Activated T-cell treated with anti-CD3 and anti-CD28 coated beads, Interleukin-2, amount 50 U/mL, for 72 hours (primary cell): ENCODE measurements at regions not wholly inside any gene's neighbourhood (a gene's known extent, or its start where the extent isn't known, plus 50 kb on each side); places are given as distances from the start of the nearest gene placed in this dataset.
"Not testable (repeated sequence)": the region's sequence is repeated elsewhere in the genome, so short reads cannot be mapped to it uniquely, and the experiment has no call there.

ENCODE experiments used
- ATAC-seq, 2 donors: fragments of 150-1000 bp; cut with Tn5 transposase; replicated peaks in 1 of 2; 2 replicates each; pipeline ENCODE4 v1.10.0; 2021; ENCODE audit warnings: moderate library complexity in 2 of 2, mild to moderate bottlenecking in 1 of 2
- DNase-seq, 2 donors: peaks; one replicate each; pipeline ENCODE4 v3.0.0; 2021 to 2022; ENCODE audit warnings: mixed read lengths in 1 of 2
- H3K27ac Mint-ChIP-seq: one replicate; pipeline ENCODE4 v1.8.0; 2022; ENCODE audit warnings: mild to moderate bottlenecking, moderate library complexity, mixed read lengths
- H3K27me3 Mint-ChIP-seq: one replicate; pipeline ENCODE4 v1.8.0; 2022; ENCODE audit warnings: low read depth, mixed read lengths
- H3K36me3 Mint-ChIP-seq, 2 donors: one replicate each; pipeline ENCODE4 v1.8.0; 2022; ENCODE audit warnings: mixed read lengths in 2 of 2, mild to moderate bottlenecking in 1 of 2; ENCODE audit not compliant: insufficient read depth in 2 of 2
- H3K4me1 Mint-ChIP-seq: one replicate; pipeline ENCODE4 v1.8.0; 2022; ENCODE audit warnings: low read depth, mixed read lengths
- H3K4me3 Mint-ChIP-seq, 2 donors: one replicate each; pipeline ENCODE4 v1.8.0; 2022; ENCODE audit warnings: mild to moderate bottlenecking in 2 of 2, mixed read lengths in 2 of 2, moderate library complexity in 2 of 2
- H3K9me3 Mint-ChIP-seq, 2 donors: one replicate each; pipeline ENCODE4 v1.8.0; 2022; ENCODE audit warnings: mixed read lengths in 2 of 2

- Mint-ChIP-seq H3K4me1 (no peaks in the 10 kb centered on the region), H3K27me3 (no peaks in the 10 kb centered on the region), H3K27ac (no peak overlapping the region), H3K36me3 (no peaks in the 10 kb centered on the region), H3K4me3 (no peak overlapping the region), H3K9me3 (no peaks in the 10 kb centered on the region)
- ATAC-seq (no peak), DNase-seq (no peak)
Observed at GRCh38 chr12:32010631-32011336, 51.6 kb downstream of the RESF1 start.

- Mint-ChIP-seq H3K4me1 (no peaks in the 10 kb centered on the region), H3K27ac (no peak overlapping the region), H3K36me3 (no peaks in the 10 kb centered on the region), H3K4me3 (no peak overlapping the region), H3K27me3 (no peaks in the 10 kb centered on the region), H3K9me3 (no peaks in the 10 kb centered on the region)
- DNase-seq (no peak), ATAC-seq (no peak)
Observed at GRCh38 chr12:32012249-32012785, 53.1 kb downstream of the RESF1 start.

- H3K4me3 Mint-ChIP-seq: no peak overlapping the region
- no peaks in the 10 kb centered on the region for H3K9me3 Mint-ChIP-seq
- no peak overlapping the region for H3K27ac Mint-ChIP-seq
- H3K36me3 Mint-ChIP-seq: no peaks in the 10 kb centered on the region
- DNase-seq: no peak
- H3K27me3 Mint-ChIP-seq: no peaks in the 10 kb centered on the region
- H3K4me1 Mint-ChIP-seq: no peaks in the 10 kb centered on the region
- ATAC-seq: no peak
Observed at GRCh38 chr12:32015036-32015435, 55.8 kb downstream of the RESF1 start.

GRCh38 chr12:32016680-32017482, 57.7 kb downstream of the RESF1 start:
- Mint-ChIP-seq H3K9me3 (no peaks in the 10 kb centered on the region), H3K27me3 (no peaks in the 10 kb centered on the region), H3K27ac (no peak overlapping the region), H3K4me3 (no peak overlapping the region), H3K36me3 (peaks cover 0 to 4% of the 10 kb centered on the region in 2 donors), H3K4me1 (peaks cover 14% of the 10 kb centered on the region)
- no peak for ATAC-seq
- DNase-seq: no peak

- DNase-seq (no peak), ATAC-seq (no peak)
- Mint-ChIP-seq H3K4me3 (no peak overlapping the region), H3K36me3 (peaks cover 4 to 11% of the 10 kb centered on the region in 2 donors), H3K27me3 (no peaks in the 10 kb centered on the region), H3K4me1 (peaks cover 32% of the 10 kb centered on the region), H3K9me3 (peaks cover 0 to 4% of the 10 kb centered on the region in 2 donors), H3K27ac (peak overlapping the region; percentile 55)
Observed at GRCh38 chr12:32021346-32021773, 62.1 kb downstream of the RESF1 start.

- DNase-seq, H3K27ac Mint-ChIP-seq, H3K27me3 Mint-ChIP-seq, H3K9me3 Mint-ChIP-seq, ATAC-seq, H3K4me3 Mint-ChIP-seq: not testable (repeated sequence)
- Mint-ChIP-seq H3K36me3 (peaks cover 4 to 11% of the 10 kb centered on the region in 2 donors), H3K4me1 (peaks cover 41% of the 10 kb centered on the region)
Observed at GRCh38 chr12:32022387-32022786, 63.2 kb downstream of the RESF1 start.

- not testable (repeated sequence) for ATAC-seq
- H3K36me3 Mint-ChIP-seq: peaks cover 4 to 11% of the 10 kb centered on the region in 2 donors
Observed at GRCh38 chr12:32023861-32024260, 64.6 kb downstream of the RESF1 start.

GRCh38 chr12:32024884-32025592, 65.8 kb downstream of the RESF1 start:
- DNase-seq (no peak), ATAC-seq (no peak)
- Mint-ChIP-seq H3K9me3 (peaks cover 0 to 4% of the 10 kb centered on the region in 2 donors), H3K27ac (peak overlapping the region; percentile 29), H3K4me3 (peak overlapping the region; percentile 27 to 41), H3K27me3 (no peaks in the 10 kb centered on the region), H3K36me3 (peaks cover 4 to 11% of the 10 kb centered on the region in 2 donors), H3K4me1 (peaks cover 49% of the 10 kb centered on the region)

More at GRCh38 chr12:32023861-32024260, 64.6 kb downstream of the RESF1 start:
- H3K9me3 Mint-ChIP-seq, DNase-seq, H3K27me3 Mint-ChIP-seq, H3K4me3 Mint-ChIP-seq, H3K27ac Mint-ChIP-seq: not testable (repeated sequence)
- H3K4me1 Mint-ChIP-seq: peaks cover 49% of the 10 kb centered on the region

GRCh38 chr12:32025906-32026305, 66.7 kb downstream of the RESF1 start:
- H3K4me1 Mint-ChIP-seq: peaks cover 42% of the 10 kb centered on the region
- H3K27ac Mint-ChIP-seq: peak overlapping the region; percentile 3
- DNase-seq (peak; percentile 71 to 75), ATAC-seq (peak; percentile 99 to 100)
- H3K27me3 Mint-ChIP-seq: no peaks in the 10 kb centered on the region
- H3K9me3 Mint-ChIP-seq: peaks cover 0 to 4% of the 10 kb centered on the region in 2 donors
- H3K4me3 Mint-ChIP-seq: peak overlapping the region; percentile 10 to 23
- peaks cover 4 to 11% of the 10 kb centered on the region in 2 donors for H3K36me3 Mint-ChIP-seq

- peaks cover 0 to 3% of the 10 kb centered on the region in 2 donors for H3K9me3 Mint-ChIP-seq
- no peak overlapping the region for H3K4me3 Mint-ChIP-seq
- no peaks in the 10 kb centered on the region for H3K27me3 Mint-ChIP-seq
- DNase-seq: no peak
- H3K36me3 Mint-ChIP-seq: peaks cover 3 to 5% of the 10 kb centered on the region in 2 donors
- no peak overlapping the region for H3K27ac Mint-ChIP-seq
- H3K4me1 Mint-ChIP-seq: peaks cover 44% of the 10 kb centered on the region
- no peak for ATAC-seq
Observed at GRCh38 chr12:32027684-32028365, 68.6 kb downstream of the RESF1 start.

GRCh38 chr12:32030151-32030550, 70.9 kb downstream of the RESF1 start:
- ATAC-seq (no peak), DNase-seq (no peak)
- Mint-ChIP-seq H3K9me3 (no peaks in the 10 kb centered on the region), H3K4me3 (no peak overlapping the region), H3K27ac (no peak overlapping the region), H3K27me3 (no peaks in the 10 kb centered on the region), H3K36me3 (no peaks in the 10 kb centered on the region), H3K4me1 (peaks cover 42% of the 10 kb centered on the region)

GRCh38 chr12:32030676-32031075, 71.5 kb downstream of the RESF1 start:
- no peaks in the 10 kb centered on the region for H3K9me3 Mint-ChIP-seq
- no peaks in the 10 kb centered on the region for H3K36me3 Mint-ChIP-seq
- ATAC-seq: no peak
- no peaks in the 10 kb centered on the region for H3K27me3 Mint-ChIP-seq
- H3K4me3 Mint-ChIP-seq: no peak overlapping the region
- H3K4me1 Mint-ChIP-seq: peaks cover 37% of the 10 kb centered on the region
- DNase-seq: no peak
- no peak overlapping the region for H3K27ac Mint-ChIP-seq
